ENCODE measurements at regions not wholly inside any gene's neighbourhood (a gene's known extent, or its start where the extent isn't known, plus 50 kb on each side); places are given as distances from the start of the nearest gene placed in this dataset.
A peak's percentile ranks its signal among the peaks of the same experiment; 100 is the strongest.

DNA sequence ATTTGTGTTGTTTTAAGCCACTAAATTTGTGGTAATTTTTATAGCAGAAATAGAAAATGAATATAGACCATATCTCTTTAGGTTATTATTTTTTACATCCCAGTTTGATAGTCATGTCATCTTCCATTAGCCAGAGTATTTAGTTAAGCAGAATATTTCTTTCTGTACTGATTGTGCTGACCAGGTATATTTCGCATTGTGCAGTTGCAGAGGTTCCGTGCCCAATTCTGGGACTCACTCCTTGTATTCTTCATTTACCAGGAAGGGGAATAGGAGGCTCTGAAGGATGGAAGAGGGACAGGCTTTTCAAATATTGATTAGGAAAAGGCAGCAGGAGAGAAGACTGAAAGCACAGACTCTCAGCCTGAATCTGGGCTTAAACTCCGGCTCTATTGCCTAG is 217.8 kb downstream of the AKAP7 start:
- TF ChIP-seq, protein P1, sequence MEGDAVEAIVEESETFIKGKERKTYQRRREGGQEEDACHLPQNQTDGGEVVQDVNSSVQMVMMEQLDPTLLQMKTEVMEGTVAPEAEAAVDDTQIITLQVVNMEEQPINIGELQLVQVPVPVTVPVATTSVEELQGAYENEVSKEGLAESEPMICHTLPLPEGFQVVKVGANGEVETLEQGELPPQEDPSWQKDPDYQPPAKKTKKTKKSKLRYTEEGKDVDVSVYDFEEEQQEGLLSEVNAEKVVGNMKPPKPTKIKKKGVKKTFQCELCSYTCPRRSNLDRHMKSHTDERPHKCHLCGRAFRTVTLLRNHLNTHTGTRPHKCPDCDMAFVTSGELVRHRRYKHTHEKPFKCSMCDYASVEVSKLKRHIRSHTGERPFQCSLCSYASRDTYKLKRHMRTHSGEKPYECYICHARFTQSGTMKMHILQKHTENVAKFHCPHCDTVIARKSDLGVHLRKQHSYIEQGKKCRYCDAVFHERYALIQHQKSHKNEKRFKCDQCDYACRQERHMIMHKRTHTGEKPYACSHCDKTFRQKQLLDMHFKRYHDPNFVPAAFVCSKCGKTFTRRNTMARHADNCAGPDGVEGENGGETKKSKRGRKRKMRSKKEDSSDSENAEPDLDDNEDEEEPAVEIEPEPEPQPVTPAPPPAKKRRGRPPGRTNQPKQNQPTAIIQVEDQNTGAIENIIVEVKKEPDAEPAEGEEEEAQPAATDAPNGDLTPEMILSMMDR (IDR thresholded peaks at IDR 0.05): no peak
- TF ChIP-seq MAFK (IDR thresholded peaks at IDR 0.05; ENCODE audit: partially characterized antibody) (peak; percentile 43), JUNB (IDR thresholded peaks at IDR 0.05) (no peak)

Data from A549 (cell line).